NCI-H526 (cell line): ENCODE measurements at regions not wholly inside any gene's neighbourhood (a gene's known extent, or its start where the extent isn't known, plus 50 kb on each side); places are given as distances from the start of the nearest gene placed in this dataset.
"Not testable (repeated sequence)": the region's sequence is repeated elsewhere in the genome, so short reads cannot be mapped to it uniquely, and the experiment has no call there.

Experiments
- DNase-seq, 2 experiments: peaks; one replicate each; lab custom pipeline; 2025; lab: John Stamatoyannopoulos, UW

- DNase-seq, result no peak
Measured at GRCh38 chr7:55261386-55261770, 103.8 kb upstream of the LANCL2 start.

GRCh38 chr7:55265328-55265727 is 99.8 kb upstream of the LANCL2 start:
- DNase-seq, result not testable (repeated sequence)

GRCh38 chr7:55265836-55266642 is 99.1 kb upstream of the LANCL2 start:
- no peak for DNase-seq

GRCh38 chr7:55271069-55271626 is 94.0 kb upstream of the LANCL2 start:
- peak in 1 of 2 experiments; percentile 9 for DNase-seq

GRCh38 chr7:55271661-55272060 is 93.5 kb upstream of the LANCL2 start:
- DNase-seq, result no peak

GRCh38 chr7:55272328-55272727 is 92.8 kb upstream of the LANCL2 start:
- DNase-seq, result no peak

GRCh38 chr7:55273186-55273980 is 91.8 kb upstream of the LANCL2 start:
- no peak for DNase-seq

- no peak for DNase-seq
Measured at GRCh38 chr7:55274156-55274555, 91.0 kb upstream of the LANCL2 start.

- no peak for DNase-seq
Measured at GRCh38 chr7:55275291-55276200, 89.6 kb upstream of the LANCL2 start.

GRCh38 chr7:55276572-55277295 is 88.4 kb upstream of the LANCL2 start:
- DNase-seq, result no peak

GRCh38 chr7:55277916-55278315 is 87.2 kb upstream of the LANCL2 start:
- no peak for DNase-seq

- DNase-seq, result no peak
Measured at GRCh38 chr7:55278321-55278720, 86.8 kb upstream of the LANCL2 start.

- DNase-seq, result no peak
Measured at GRCh38 chr7:55279080-55279845, 85.9 kb upstream of the LANCL2 start.

GRCh38 chr7:55280031-55280454 is 85.1 kb upstream of the LANCL2 start:
- peak; percentile 67 to 89 for DNase-seq

- no peak for DNase-seq
Measured at GRCh38 chr7:55285665-55286064, 79.5 kb upstream of the LANCL2 start.

- DNase-seq, result no peak
Measured at GRCh38 chr7:55286666-55287065, 78.5 kb upstream of the LANCL2 start.

GRCh38 chr7:55288070-55288824 is 76.9 kb upstream of the LANCL2 start:
- DNase-seq, result no peak

- no peak for DNase-seq
Measured at GRCh38 chr7:55296070-55296469, 69.1 kb upstream of the LANCL2 start.

GRCh38 chr7:55299273-55299967 is 65.7 kb upstream of the LANCL2 start:
- DNase-seq, result no peak
